Upper lobe of right lung (tissue), 1 donor: ENCODE measurements at regions not wholly inside any gene's neighbourhood (a gene's known extent, or its start where the extent isn't known, plus 50 kb on each side); places are given as distances from the start of the nearest gene placed in this dataset.

Experiments used
- ATAC-seq: fragments of 200-7000 bp; cut with Tn5 transposase; one replicate; pipeline ENCODE4 v1.9.1; 2020; ENCODE audit warnings: mild to moderate bottlenecking, moderate library complexity
- DNase-seq: peaks from one replicate; pipeline ENCODE4 v3.0.0-alpha.2; 2020
- H3K27ac ChIP-seq: fragments of 200-600 bp; one replicate; pipeline ENCODE4 v1.8.0; 2022
- H3K27me3 ChIP-seq: fragments of 200-600 bp; one replicate; pipeline ENCODE4 v1.8.0; 2022; ENCODE audit warnings: mild to moderate bottlenecking
- H3K36me3 ChIP-seq: fragments of 200-600 bp; one replicate; pipeline ENCODE4 v1.8.0; 2022
- H3K4me1 ChIP-seq: fragments of 200-600 bp; one replicate; pipeline ENCODE4 v1.8.0; 2022
- H3K4me3 ChIP-seq: fragments of 200-600 bp; one replicate; pipeline ENCODE4 v1.8.0; 2022; ENCODE audit warnings: mild to moderate bottlenecking
- H3K9me3 ChIP-seq: fragments of 200-600 bp; one replicate; pipeline ENCODE4 v1.8.0; 2022
- intact Hi-C: fragments of 100-400 bp; cut with DNase I; formaldehyde crosslinking; loops from one replicate; pipeline ENCODE4 v1.11.0; 2022
- TF ChIP-seq, protein P1 (sequence below): fragments of 200-600 bp; IDR thresholded peaks from one replicate; pipeline ENCODE4 v1.8.0; 2022; ENCODE audit warnings: antibody characterized with exemption
- donor health status: DM: no; HTN: yes; CAD: no; lungs with severe emphysema.

DNA sequence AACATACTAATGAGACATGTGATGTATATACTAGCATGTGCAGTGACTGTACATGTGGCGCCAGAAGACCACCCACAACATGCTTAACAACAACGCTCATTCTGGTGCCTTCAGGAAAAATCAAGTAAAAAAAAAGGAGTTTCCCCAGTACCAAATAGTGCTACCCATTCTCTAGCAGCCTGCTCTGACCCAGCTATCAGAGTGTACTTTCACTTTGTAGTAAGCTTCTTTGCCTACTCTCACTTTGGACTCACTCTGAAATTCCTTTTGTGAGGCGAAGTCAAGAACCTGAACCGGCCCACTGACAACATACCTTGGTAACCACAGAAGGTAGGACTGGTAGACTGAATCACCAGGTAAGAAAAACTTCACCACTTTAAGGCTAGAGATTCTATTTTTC is 1100.0 kb downstream of the GRIK2 start:
- Histone ChIP-seq H3K4me1 (no peaks in the 10 kb centered on the region), H3K4me3 (no peak overlapping the region), H3K27ac (no peak overlapping the region), H3K36me3 (no peaks in the 10 kb centered on the region), H3K27me3 (no peaks in the 10 kb centered on the region), H3K9me3 (no peaks in the 10 kb centered on the region)
- DNase-seq: no peak
- TF ChIP-seq, protein P1, sequence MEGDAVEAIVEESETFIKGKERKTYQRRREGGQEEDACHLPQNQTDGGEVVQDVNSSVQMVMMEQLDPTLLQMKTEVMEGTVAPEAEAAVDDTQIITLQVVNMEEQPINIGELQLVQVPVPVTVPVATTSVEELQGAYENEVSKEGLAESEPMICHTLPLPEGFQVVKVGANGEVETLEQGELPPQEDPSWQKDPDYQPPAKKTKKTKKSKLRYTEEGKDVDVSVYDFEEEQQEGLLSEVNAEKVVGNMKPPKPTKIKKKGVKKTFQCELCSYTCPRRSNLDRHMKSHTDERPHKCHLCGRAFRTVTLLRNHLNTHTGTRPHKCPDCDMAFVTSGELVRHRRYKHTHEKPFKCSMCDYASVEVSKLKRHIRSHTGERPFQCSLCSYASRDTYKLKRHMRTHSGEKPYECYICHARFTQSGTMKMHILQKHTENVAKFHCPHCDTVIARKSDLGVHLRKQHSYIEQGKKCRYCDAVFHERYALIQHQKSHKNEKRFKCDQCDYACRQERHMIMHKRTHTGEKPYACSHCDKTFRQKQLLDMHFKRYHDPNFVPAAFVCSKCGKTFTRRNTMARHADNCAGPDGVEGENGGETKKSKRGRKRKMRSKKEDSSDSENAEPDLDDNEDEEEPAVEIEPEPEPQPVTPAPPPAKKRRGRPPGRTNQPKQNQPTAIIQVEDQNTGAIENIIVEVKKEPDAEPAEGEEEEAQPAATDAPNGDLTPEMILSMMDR: no peak
- ATAC-seq: no peak
- intact Hi-C loops: no loop called here

DNA sequence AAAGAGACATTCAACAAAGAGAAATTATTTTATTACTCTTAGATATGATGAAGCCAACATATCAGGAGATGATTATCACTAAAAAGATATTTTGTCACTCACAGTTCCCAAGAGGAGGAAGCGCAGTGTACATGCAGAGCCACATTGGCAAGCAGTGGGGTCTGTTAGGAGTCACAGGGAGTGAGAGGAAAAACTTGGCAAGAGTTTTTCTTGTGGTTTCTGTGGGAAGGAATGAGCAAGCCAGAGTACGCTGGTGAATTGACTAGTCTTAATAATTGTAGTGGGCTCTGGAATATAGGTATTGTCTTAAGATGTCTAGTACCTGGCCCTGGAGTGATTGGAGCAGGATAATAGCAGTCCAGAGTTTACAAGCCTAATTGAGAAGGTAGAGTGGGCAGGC is 1095.2 kb downstream of the GRIK2 start:
- no peak overlapping the region for H3K4me3 ChIP-seq
- H3K27ac ChIP-seq: no peak overlapping the region
- no peak for ATAC-seq
- no peaks in the 10 kb centered on the region for H3K27me3 ChIP-seq
- DNase-seq: no peak
- H3K4me1 ChIP-seq: no peaks in the 10 kb centered on the region
- H3K36me3 ChIP-seq: no peaks in the 10 kb centered on the region
- TF ChIP-seq, protein P1: no peak
- intact Hi-C loops: no loop called here
- no peaks in the 10 kb centered on the region for H3K9me3 ChIP-seq

DNA sequence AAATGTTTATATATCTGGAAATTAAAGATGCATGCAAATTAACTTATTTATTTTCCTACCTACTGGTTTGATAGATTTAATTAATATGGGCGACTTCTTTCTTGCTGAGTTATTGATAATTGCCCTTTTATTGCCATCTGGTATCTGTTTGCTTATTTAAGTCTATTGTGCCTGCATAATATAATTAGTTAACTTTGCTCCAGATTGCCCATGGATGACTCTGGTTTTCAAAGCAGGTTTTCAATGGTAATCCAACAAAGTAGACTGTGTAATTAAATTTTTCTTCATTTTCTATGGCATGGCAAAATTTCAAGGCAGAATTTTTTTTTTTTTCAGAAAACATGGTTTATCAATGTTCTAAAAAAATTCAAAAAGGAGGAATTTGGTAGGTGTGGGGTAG is 1092.0 kb downstream of the GRIK2 start:
- H3K27me3 ChIP-seq: no peaks in the 10 kb centered on the region
- no peaks in the 10 kb centered on the region for H3K36me3 ChIP-seq
- no peak for ATAC-seq
- no peak for DNase-seq
- intact Hi-C loops: no loop called here
- H3K4me1 ChIP-seq: no peaks in the 10 kb centered on the region
- no peak overlapping the region for H3K4me3 ChIP-seq
- H3K9me3 ChIP-seq: no peaks in the 10 kb centered on the region
- no peak overlapping the region for H3K27ac ChIP-seq
- TF ChIP-seq, protein P1: no peak

DNA sequence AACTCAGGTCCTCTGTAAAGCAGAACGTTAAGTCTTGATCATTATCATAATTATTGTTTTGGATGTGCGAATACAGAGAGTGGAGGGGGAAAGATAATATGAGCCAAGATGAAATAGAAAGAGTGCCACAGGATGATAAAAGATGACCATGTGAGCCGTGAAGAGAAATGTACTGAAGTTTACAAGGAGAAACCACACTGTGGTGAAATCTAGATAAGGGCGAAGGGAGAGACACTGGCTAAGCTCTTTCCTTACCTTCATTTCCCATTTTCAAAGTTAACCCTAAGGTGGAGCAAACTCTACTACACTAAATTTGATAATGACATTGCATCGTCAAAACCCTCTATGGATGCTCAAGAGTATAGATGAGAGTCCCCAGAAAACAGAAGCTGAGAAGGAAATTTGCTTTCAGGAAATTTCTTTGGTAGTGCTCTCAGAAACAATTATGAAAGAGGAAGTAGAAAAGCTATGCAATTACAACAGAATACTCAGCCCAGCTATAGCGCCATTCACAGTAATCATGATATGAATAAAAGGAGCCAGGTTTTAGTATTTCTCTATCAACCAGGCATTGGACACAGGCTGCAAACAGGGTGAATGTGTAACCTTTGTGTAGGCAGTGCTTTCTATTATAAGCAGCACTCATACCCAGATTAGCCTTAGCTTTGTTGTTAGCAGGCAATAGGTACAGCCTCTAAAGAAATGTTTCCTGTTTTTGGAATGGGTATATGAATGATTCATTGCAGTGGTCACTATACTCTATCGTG is 1080.7 kb downstream of the GRIK2 start:
- no peaks in the 10 kb centered on the region for H3K9me3 ChIP-seq
- no peak overlapping the region for H3K27ac ChIP-seq
- no peaks in the 10 kb centered on the region for H3K36me3 ChIP-seq
- TF ChIP-seq, protein P1: no peak
- no peak overlapping the region for H3K4me3 ChIP-seq
- DNase-seq: no peak
- no peaks in the 10 kb centered on the region for H3K27me3 ChIP-seq
- no peaks in the 10 kb centered on the region for H3K4me1 ChIP-seq
- intact Hi-C loops: no loop called here
- no peak for ATAC-seq

DNA sequence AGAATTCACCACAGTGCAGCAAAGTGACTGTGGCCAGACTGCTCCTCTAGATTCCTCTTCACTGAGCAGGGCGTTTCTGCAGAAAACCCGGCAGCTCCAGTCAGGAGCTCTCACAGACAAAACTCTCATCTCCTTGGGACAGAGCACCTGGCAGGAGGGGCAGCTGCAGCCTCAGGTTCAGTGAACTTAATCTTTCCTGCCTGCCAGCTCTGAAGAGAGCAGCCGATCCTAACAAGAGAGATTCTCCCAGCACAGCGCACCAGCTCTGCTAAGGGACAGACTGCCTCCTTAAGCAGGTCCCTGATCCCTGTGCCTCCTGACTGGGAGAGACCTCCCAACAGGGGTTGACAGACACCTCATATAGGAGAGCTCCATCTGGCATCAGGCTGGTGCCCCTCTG is 1065.5 kb downstream of the GRIK2 start:
- no peak for DNase-seq
- H3K27ac ChIP-seq: no peak overlapping the region
- H3K4me3 ChIP-seq: no peak overlapping the region
- no peaks in the 10 kb centered on the region for H3K4me1 ChIP-seq
- intact Hi-C loops: no loop called here
- H3K27me3 ChIP-seq: no peaks in the 10 kb centered on the region
- no peak for ATAC-seq
- H3K9me3 ChIP-seq: no peaks in the 10 kb centered on the region
- TF ChIP-seq, protein P1: no peak
- no peaks in the 10 kb centered on the region for H3K36me3 ChIP-seq

DNA sequence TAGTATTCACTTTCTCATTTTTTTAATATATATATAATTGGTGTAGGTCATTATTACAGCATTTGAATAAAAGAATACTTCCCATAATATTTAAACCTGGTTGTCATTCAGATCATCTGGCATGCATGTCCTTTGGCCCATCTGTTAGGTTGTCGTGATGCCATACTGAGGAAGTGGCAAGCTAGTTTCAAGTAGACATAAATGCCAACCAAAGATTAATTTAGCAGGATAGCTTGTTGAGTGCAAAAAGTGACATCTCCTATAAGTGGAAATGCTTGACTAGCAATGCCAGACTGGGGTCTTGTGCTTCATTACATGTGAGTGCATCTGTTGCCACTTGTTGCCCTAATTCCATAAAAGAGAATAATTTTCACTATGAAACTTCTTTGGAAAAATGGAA is 1044.7 kb downstream of the GRIK2 start:
- Histone ChIP-seq H3K4me3 (no peak overlapping the region), H3K9me3 (no peaks in the 10 kb centered on the region), H3K36me3 (no peaks in the 10 kb centered on the region), H3K27ac (no peak overlapping the region), H3K4me1 (no peaks in the 10 kb centered on the region), H3K27me3 (no peaks in the 10 kb centered on the region)
- DNase-seq (no peak), ATAC-seq (no peak)
- intact Hi-C loops: no loop called here
- TF ChIP-seq, protein P1: no peak
